ENCODE measurements at regions not wholly inside any gene's neighbourhood (a gene's known extent, or its start where the extent isn't known, plus 50 kb on each side); places are given as distances from the start of the nearest gene placed in this dataset.

GRCh38 chr6:8207869-8208191 lies 105.5 kb upstream of the EEF1E1 start:
- no peaks in the 10 kb centered on the region for H3K9me3 ChIP-seq (ENCODE audit: insufficient read depth, low read depth, low read length)
- DNase-seq (ENCODE audit: low read depth) = no peak
- Mint-ChIP-seq H3K9me3 (ENCODE audit: unreplicated experiment) (peaks cover 3% of the 10 kb centered on the region), H3K27me3 (ENCODE audit: low read depth, unreplicated experiment) (no peaks in the 10 kb centered on the region), H3K4me3 (ENCODE audit: unreplicated experiment) (no peak overlapping the region), H3K36me3 (ENCODE audit: low read depth, unreplicated experiment) (no peaks in the 10 kb centered on the region), H3K27ac (ENCODE audit: unreplicated experiment) (no peak overlapping the region), H3K4me1 (ENCODE audit: low read depth, unreplicated experiment) (no peaks in the 10 kb centered on the region)
- H3K36me3 ChIP-seq (ENCODE audit: insufficient read depth, low read length) = no peaks in the 10 kb centered on the region
- H3K4me1 ChIP-seq (ENCODE audit: insufficient read depth, low read length) = no peaks in the 10 kb centered on the region
- H3K4me3 ChIP-seq (ENCODE audit: insufficient read depth, low read depth, low read length) = no peak overlapping the region
- H3K9ac ChIP-seq (ENCODE audit: low read length) = no peak overlapping the region
- no peak for TF ChIP-seq CTCF (IDR thresholded peaks at IDR 0.05; ENCODE audit: insufficient read depth, low read depth, low read length)
- TF ChIP-seq EZH2 (IDR thresholded peaks at IDR 0.05; ENCODE audit: insufficient read depth, low read length) = no peak
- no peaks in the 10 kb centered on the region for H4K20me1 ChIP-seq (ENCODE audit: insufficient read depth, low read length)
- H2AFZ ChIP-seq (ENCODE audit: low read depth, low read length) = no peak overlapping the region
- H3K27ac ChIP-seq (ENCODE audit: low read depth, low read length) = no peak overlapping the region
- H3K27me3 ChIP-seq (ENCODE audit: insufficient read depth, low read length) = no peaks in the 10 kb centered on the region
- FAIRE-seq = no peak
- no peak overlapping the region for H3K4me2 ChIP-seq (ENCODE audit: low read length)
- no peaks in the 10 kb centered on the region for H3K79me2 ChIP-seq (ENCODE audit: insufficient read depth, low read length)

GRCh38 chr6:8207191-8207868 lies 105.0 kb upstream of the EEF1E1 start:
- FAIRE-seq = no peak
- Histone ChIP-seq H3K4me1 (ENCODE audit: insufficient read depth, low read length) (no peaks in the 10 kb centered on the region), H3K27me3 (ENCODE audit: insufficient read depth, low read length) (no peaks in the 10 kb centered on the region), H3K27ac (ENCODE audit: low read depth, low read length) (no peak overlapping the region), H3K79me2 (ENCODE audit: insufficient read depth, low read length) (no peaks in the 10 kb centered on the region), H4K20me1 (ENCODE audit: insufficient read depth, low read length) (no peaks in the 10 kb centered on the region), H3K36me3 (ENCODE audit: insufficient read depth, low read length) (no peaks in the 10 kb centered on the region), H3K4me3 (ENCODE audit: insufficient read depth, low read depth, low read length) (no peak overlapping the region), H3K9ac (ENCODE audit: low read length) (no peak overlapping the region), H2AFZ (ENCODE audit: low read depth, low read length) (no peak overlapping the region), H3K9me3 (ENCODE audit: insufficient read depth, low read depth, low read length) (no peaks in the 10 kb centered on the region), H3K4me2 (ENCODE audit: low read length) (no peak overlapping the region)
- H3K9me3 Mint-ChIP-seq (ENCODE audit: unreplicated experiment) = peaks cover 3% of the 10 kb centered on the region
- peaks cover 1% of the 10 kb centered on the region for H3K36me3 Mint-ChIP-seq (ENCODE audit: low read depth, unreplicated experiment)
- no peak overlapping the region for H3K4me3 Mint-ChIP-seq (ENCODE audit: unreplicated experiment)
- H3K27me3 Mint-ChIP-seq (ENCODE audit: low read depth, unreplicated experiment) = no peaks in the 10 kb centered on the region
- no peak overlapping the region for H3K27ac Mint-ChIP-seq (ENCODE audit: unreplicated experiment)
- TF ChIP-seq EZH2 (IDR thresholded peaks at IDR 0.05; ENCODE audit: insufficient read depth, low read length) = no peak
- no peak for TF ChIP-seq CTCF (IDR thresholded peaks at IDR 0.05; ENCODE audit: insufficient read depth, low read depth, low read length)
- H3K4me1 Mint-ChIP-seq (ENCODE audit: low read depth, unreplicated experiment) = peaks cover 2% of the 10 kb centered on the region
- no peak for DNase-seq (ENCODE audit: low read depth)

GRCh38 chr6:8203337-8203736 lies 101.0 kb upstream of the EEF1E1 start:
- no peak overlapping the region for H3K27ac ChIP-seq (ENCODE audit: low read depth, low read length)
- Mint-ChIP-seq H3K27me3 (ENCODE audit: low read depth, unreplicated experiment) (no peaks in the 10 kb centered on the region), H3K27ac (ENCODE audit: unreplicated experiment) (no peak overlapping the region), H3K9me3 (ENCODE audit: unreplicated experiment) (peaks cover 8% of the 10 kb centered on the region), H3K4me3 (ENCODE audit: unreplicated experiment) (no peak overlapping the region), H3K36me3 (ENCODE audit: low read depth, unreplicated experiment) (peaks cover 1% of the 10 kb centered on the region), H3K4me1 (ENCODE audit: low read depth, unreplicated experiment) (peaks cover 2% of the 10 kb centered on the region)
- no peaks in the 10 kb centered on the region for H3K9me3 ChIP-seq (ENCODE audit: insufficient read depth, low read depth, low read length)
- no peaks in the 10 kb centered on the region for H3K4me1 ChIP-seq (ENCODE audit: insufficient read depth, low read length)
- no peak overlapping the region for H2AFZ ChIP-seq (ENCODE audit: low read depth, low read length)
- no peaks in the 10 kb centered on the region for H3K27me3 ChIP-seq (ENCODE audit: insufficient read depth, low read length)
- DNase-seq (ENCODE audit: low read depth) (no peak), FAIRE-seq (no peak)
- H4K20me1 ChIP-seq (ENCODE audit: insufficient read depth, low read length) = no peaks in the 10 kb centered on the region
- no peak overlapping the region for H3K4me3 ChIP-seq (ENCODE audit: insufficient read depth, low read depth, low read length)
- no peak overlapping the region for H3K9ac ChIP-seq (ENCODE audit: low read length)
- H3K4me2 ChIP-seq (ENCODE audit: low read length) = no peak overlapping the region
- H3K36me3 ChIP-seq (ENCODE audit: insufficient read depth, low read length) = no peaks in the 10 kb centered on the region
- TF ChIP-seq EZH2 (IDR thresholded peaks at IDR 0.05; ENCODE audit: insufficient read depth, low read length) (no peak), CTCF (IDR thresholded peaks at IDR 0.05; ENCODE audit: insufficient read depth, low read depth, low read length) (no peak)
- no peaks in the 10 kb centered on the region for H3K79me2 ChIP-seq (ENCODE audit: insufficient read depth, low read length)

Measured in astrocyte (in vitro differentiated cells and primary cell).